HG02571 (cell line): ENCODE measurements at regions not wholly inside any gene's neighbourhood (a gene's known extent, or its start where the extent isn't known, plus 50 kb on each side); places are given as distances from the start of the nearest gene placed in this dataset.

ENCODE experiments used
- ATAC-seq: cut with Tn5 transposase; IDR thresholded peaks from one replicate; pipeline ENCODE4 v1.9.1; 2021; ENCODE audit warnings: mild to moderate bottlenecking, moderate library complexity; ENCODE audit not compliant: unreplicated experiment

GRCh38 chr1:55339681-55340080 lies 124.5 kb upstream of the USP24 start:
- ATAC-seq: no peak

DNA sequence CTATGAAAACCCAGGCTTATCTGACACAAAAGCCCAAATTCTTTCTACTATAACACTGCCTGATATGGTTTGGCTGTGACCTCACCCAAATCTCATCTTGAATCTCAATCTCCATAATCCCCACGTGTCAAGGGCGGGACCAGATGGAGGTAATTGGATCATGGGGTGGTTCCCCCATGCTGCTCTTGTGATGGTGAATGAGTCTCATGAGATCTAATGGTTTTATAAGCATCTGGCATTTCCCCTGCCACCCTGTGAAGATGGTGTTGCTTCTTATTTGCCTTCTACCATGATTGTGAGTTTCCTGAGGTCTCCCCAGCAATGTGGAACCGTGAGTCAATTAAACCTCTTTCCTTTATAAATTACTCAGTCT lies 123.3 kb upstream of the USP24 start:
- ATAC-seq: no peak

GRCh38 chr1:55337801-55338447 lies 122.8 kb upstream of the USP24 start:
- ATAC-seq: no peak

DNA sequence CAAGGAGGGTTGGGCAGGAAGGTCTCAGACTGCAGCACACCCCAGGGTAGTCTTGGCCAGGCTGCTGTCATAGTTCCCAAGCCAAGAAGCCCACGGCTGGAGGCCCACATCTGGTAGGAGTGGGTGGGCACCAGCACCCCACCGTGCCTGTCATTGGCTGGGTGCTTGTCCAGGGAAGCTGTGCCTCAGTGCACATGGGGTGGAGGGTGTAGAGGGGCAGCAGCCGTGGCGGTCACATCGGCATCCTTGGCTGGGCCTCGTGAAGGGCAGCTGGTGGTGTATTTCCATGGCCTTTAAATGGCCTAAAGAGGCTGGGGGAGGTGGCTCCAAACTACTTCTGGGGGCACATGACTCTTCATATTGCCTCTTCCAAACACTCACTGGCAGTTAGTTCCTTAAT lies 119.6 kb upstream of the USP24 start:
- no peak for ATAC-seq

- ATAC-seq: no peak
Observed at GRCh38 chr1:55334160-55334559, 119.0 kb upstream of the USP24 start.

GRCh38 chr1:55333461-55333860 lies 118.3 kb upstream of the USP24 start:
- ATAC-seq: no peak

DNA sequence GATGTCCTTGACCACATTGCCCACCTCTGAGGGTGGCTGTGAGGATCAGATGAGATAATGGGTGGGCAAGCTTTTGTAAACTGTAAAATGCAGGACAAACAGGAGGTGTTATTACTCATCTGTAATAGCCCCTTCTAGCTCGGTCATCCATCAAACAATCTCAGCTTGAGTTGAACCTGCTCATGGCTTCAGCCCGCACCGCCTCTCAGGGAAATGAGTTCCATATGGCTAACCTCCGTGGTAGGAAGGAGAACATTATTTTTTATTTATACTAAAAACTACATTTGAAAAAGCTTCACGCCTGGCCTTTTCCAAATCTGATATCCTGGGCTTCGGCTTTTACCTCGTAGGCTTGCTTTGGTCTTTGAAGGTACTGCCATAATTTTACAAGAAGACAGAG lies 116.2 kb upstream of the USP24 start:
- ATAC-seq: no peak

GRCh38 chr1:55329808-55330432 lies 114.8 kb upstream of the USP24 start:
- no peak for ATAC-seq

- ATAC-seq: no peak
Observed at GRCh38 chr1:55329091-55329490, 113.9 kb upstream of the USP24 start.

DNA sequence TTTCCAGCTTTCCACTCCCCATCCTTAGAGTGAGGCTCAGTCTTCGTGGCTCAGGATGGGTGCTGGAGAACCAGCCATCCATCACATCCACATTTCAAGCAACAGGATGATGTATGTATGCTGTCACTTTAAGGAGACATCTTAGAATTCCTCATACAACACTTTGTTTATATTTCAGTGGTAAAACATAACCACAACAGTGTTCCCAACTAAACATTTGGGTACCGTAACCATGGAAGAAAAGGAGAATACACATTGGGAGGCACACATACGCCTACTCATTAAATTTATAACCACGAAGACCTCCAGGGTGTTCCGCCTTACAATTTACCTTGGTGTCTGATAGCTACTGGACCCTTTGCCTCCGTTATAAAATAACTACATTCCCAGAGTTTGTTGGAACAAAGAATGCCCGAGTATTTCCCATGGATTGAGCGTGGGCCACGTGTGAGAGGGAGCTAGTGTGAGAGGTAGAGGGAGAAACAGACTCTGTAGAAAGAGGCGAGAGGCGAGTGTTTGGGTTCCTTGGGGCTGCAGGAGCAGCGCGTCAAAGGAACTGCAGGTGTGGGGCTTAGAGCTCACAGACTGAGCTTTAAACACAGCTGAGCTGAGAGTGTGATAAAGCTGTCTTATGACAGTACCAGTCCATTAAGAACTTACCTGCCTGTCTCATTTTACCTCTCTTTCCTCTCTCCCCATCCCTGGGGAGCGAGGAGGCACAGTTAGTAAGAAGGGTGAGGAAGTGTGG lies 111.5 kb upstream of the USP24 start:
- ATAC-seq: no peak

DNA sequence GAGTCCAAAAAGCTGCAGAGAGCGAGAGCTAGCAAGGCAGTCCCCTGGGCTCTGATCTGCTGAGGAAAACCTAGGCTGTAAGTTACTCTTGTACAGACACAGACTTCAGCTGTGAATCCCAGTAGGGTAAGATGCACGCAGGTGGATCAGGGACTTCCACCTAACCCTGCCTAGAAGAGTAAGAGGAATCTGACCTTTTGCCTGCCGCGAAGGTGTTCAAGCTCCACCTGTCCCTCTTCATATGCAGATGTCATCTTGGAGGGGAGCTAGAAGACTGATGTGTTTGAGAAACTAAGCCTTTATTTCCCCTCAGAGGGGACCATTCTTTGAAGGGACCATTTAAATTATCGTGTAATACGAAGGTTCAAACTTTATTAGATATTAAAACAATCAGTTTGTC lies 108.6 kb upstream of the USP24 start:
- ATAC-seq: no peak

GRCh38 chr1:55322842-55323241 lies 107.7 kb upstream of the USP24 start:
- no peak for ATAC-seq

GRCh38 chr1:55321942-55322341 lies 106.8 kb upstream of the USP24 start:
- ATAC-seq: no peak

DNA sequence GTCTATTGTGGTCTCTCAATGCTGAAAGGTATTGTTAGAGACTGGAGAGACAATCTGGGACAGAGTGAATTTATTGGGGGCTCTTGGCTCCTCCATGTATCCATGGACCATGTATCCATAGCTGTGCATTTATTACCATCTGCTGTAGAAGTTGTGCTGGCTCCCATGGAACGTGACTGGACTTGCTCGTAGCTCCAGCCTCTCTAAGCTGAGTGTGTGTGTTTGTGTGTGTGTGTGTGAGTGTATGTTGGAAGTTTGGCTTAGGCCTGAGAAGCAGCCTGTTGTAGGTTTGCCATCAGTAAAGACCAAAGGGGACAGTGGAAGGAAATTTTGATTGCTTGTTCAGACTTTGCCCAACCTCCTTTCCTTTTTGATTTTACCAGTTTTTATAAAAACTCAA lies 105.7 kb upstream of the USP24 start:
- no peak for ATAC-seq

DNA sequence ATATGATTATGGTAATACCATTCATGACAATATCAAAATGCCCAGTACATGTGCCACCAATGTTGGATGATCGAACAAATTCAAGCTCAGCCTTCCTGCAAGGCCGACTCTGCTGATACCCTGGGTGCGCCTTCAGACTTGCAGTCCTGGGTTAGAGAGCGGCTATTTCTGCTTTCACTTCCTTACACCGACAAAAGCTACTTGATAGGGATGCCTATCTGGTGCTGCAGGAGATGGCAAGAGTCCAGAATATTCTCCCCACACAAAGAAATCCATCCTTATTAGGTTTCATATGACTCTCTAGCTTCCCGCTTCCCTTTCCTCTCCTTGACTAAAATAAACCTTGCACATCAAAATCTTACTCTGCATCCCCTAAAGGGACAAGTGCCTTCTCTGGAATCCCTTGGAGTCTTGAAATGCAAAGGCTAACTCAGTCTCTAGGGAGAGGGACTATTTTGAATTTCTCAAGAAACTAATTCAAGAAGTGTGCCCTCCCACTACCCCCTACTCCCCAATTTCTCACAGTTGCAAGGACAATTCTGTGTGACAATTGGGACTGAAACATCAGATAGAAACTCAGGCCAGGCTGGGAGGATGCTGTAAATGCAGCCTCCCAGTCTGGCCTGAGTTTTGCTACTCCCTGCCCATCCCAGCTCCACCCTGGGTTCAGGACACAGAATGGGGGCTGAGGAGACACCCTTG lies 103.1 kb upstream of the USP24 start:
- ATAC-seq: no peak

DNA sequence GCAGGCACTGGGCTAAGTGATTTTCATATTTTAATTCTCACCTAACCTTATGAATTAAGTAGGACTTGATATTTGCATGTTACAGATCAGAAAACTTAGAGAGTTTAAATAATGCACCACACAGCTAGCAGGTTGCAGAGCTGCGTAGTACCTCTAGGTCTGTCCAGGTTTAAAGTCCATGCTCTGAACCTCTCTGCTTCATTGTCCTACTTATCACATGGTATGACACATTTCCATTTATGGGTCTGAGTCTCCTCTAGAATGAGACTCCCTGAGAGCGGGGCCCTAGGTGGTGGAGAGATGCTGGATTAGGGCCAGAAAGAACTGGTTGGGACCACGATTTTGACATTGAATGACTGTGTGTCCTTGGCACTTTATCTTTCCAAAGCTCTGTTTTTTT lies 102.5 kb upstream of the USP24 start:
- ATAC-seq: no peak

GRCh38 chr1:55316947-55317662 lies 101.9 kb upstream of the USP24 start:
- ATAC-seq: no peak

DNA sequence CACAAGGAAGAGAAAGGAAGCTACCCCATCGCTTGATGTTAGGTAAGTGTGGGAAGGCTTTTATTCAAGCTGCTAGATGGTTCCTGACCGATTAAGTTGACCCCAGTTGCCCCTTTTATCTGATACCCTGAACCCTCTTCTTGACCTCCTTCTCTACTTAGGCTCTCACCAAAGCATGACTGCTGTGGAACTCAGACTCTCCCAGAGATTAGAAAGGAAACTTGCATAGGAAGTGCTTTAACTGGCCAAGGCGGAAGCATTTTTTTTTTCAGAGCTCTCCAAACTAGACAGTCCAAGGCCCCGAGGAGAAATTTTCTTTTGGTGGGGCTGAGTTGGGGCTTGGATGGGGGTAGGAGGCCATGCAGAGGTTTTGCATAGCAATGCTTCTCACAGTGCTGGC lies 101.3 kb upstream of the USP24 start:
- no peak for ATAC-seq

DNA sequence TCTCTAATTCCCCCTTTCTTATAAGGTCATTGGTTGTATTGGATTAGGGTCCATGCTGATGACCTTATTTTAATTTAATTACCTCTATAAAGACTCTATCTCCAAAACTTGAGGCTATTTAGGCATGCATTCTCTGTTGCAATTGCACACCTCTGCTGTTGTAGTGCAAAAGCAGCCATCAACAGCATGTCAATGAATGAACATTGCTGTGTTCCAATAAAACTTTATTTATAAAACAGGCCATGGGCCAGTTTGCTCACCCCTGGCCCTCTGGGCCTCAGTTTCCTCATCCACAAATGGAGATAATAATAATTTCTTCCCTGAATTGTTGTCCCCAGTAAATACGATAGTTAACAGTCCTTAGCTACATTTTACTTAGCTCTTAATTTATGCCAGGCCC lies 100.4 kb upstream of the USP24 start:
- ATAC-seq: no peak

- no peak for ATAC-seq
Observed at GRCh38 chr1:55314740-55315139, 99.6 kb upstream of the USP24 start.

DNA sequence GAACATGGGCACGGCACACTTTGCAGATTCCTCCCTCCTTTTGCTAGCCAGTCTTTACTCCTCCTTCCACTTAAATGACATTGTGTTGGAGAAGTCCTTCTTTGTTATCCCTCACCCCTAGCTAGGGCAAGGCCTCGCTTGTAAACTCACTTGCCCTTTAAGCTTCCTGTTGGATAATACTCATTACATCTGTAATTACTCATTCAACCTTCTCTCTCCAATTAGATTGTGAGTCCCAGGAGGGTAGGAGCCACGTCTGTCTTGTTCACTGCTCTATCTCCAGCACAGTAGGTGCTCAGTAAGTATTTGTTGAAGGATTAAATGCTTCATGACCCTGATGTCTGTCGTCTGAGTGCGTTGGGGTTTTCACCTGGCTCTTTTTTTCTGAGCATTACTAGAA lies 98.7 kb upstream of the USP24 start:
- no peak for ATAC-seq
